ENCODE measurements at regions not wholly inside any gene's neighbourhood (a gene's known extent, or its start where the extent isn't known, plus 50 kb on each side); places are given as distances from the start of the nearest gene placed in this dataset.
"Not testable (repeated sequence)": the region's sequence is repeated elsewhere in the genome, so short reads cannot be mapped to it uniquely, and the experiment has no call there.

- not testable (repeated sequence) for H3K4me3 Mint-ChIP-seq, H3K27ac Mint-ChIP-seq
Measured at GRCh38 chr3:178363048-178363447, 173.2 kb upstream of the KCNMB2 start.

DNA sequence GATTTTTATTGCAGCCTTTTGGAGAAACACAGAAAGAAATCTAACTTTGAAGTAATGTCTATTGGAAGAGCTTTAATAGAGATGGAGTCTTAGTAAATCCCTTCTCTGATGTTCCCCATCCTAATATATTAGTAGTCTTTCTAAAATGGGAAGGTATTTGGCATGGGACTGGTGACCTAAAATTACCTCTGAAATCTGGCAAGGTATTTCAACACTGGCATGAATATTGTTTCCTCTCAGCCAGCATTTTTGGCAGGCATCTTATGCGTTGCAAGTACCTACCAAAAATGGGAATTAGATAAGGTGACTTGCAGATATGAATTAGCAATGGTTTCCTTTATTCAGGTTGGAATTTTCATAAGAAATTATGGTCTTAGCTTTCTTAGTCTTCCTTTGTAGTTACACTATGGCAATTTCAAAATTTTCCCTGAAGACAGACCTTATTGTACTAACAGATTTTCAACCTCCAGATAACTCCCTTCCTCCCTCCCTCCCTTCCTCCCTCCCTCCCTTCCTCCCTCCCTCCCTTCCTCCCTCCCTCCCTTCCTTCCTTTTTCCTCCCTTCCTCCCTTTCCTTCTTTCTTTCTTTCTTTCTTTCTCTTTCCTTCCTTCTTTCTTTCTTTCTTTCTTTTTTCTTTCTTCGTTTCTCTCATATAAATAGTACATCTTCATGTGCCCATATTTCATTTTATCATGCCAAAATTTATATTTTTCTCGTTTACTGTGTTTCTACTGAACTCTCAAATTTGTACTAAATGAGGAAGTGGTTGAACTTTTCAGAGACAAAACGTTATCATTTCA lies 168.2 kb upstream of the KCNMB2 start:
- Mint-ChIP-seq H3K4me3 (no peak overlapping the region), H3K9me3 (peaks cover 10% of the 10 kb centered on the region), H3K36me3 (no peaks in the 10 kb centered on the region), H3K4me1 (peaks cover 3% of the 10 kb centered on the region), H3K27ac (no peak overlapping the region), H3K27me3 (peaks cover 14% of the 10 kb centered on the region)

More at GRCh38 chr3:178363048-178363447, 173.2 kb upstream of the KCNMB2 start:
- peaks cover 20% of the 10 kb centered on the region for H3K27me3 Mint-ChIP-seq
- not testable (repeated sequence) for H3K4me1 Mint-ChIP-seq, H3K36me3 Mint-ChIP-seq
- H3K9me3 Mint-ChIP-seq: peaks cover 10% of the 10 kb centered on the region

DNA sequence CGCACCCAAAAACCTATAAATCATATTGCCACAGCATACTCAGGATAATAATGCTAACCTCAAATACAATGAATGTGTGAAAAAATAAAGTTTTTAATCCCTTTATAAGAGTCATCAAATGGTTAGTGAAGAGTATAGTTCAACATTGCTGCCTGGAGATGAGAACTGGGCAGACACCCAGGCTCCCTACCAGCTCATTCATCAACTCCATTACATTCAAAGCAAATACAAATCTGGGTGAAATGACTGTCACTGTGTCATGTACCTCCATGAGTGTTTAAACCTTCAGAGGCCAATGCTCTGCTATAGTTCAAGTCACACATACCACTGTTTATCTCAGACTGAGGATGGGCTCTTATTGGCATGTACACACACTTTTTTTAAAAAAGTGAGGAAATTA lies 167.2 kb upstream of the KCNMB2 start:
- Mint-ChIP-seq H3K9me3 (peaks cover 4% of the 10 kb centered on the region), H3K27ac (no peak overlapping the region), H3K4me1 (peaks cover 3% of the 10 kb centered on the region), H3K27me3 (peaks cover 11% of the 10 kb centered on the region), H3K36me3 (no peaks in the 10 kb centered on the region), H3K4me3 (no peak overlapping the region)

GRCh38 chr3:178369811-178370210 lies 166.4 kb upstream of the KCNMB2 start:
- Mint-ChIP-seq H3K27ac (no peak overlapping the region), H3K9me3 (no peaks in the 10 kb centered on the region), H3K4me3 (no peak overlapping the region), H3K27me3 (peaks cover 9% of the 10 kb centered on the region), H3K4me1 (peaks cover 3% of the 10 kb centered on the region), H3K36me3 (no peaks in the 10 kb centered on the region)

- no peaks in the 10 kb centered on the region for H3K9me3 Mint-ChIP-seq
- no peak overlapping the region for H3K27ac Mint-ChIP-seq
- H3K36me3 Mint-ChIP-seq: no peaks in the 10 kb centered on the region
- H3K27me3 Mint-ChIP-seq: peaks cover 11% of the 10 kb centered on the region
- H3K4me1 Mint-ChIP-seq: peaks cover 3% of the 10 kb centered on the region
- no peak overlapping the region for H3K4me3 Mint-ChIP-seq
Measured at GRCh38 chr3:178370387-178370786, 165.8 kb upstream of the KCNMB2 start.

GRCh38 chr3:178381555-178381954 lies 154.7 kb upstream of the KCNMB2 start:
- peaks cover 6% of the 10 kb centered on the region for H3K27me3 Mint-ChIP-seq
- H3K36me3 Mint-ChIP-seq: no peaks in the 10 kb centered on the region
- no peak overlapping the region for H3K27ac Mint-ChIP-seq
- no peaks in the 10 kb centered on the region for H3K9me3 Mint-ChIP-seq
- no peaks in the 10 kb centered on the region for H3K4me1 Mint-ChIP-seq
- H3K4me3 Mint-ChIP-seq: no peak overlapping the region

DNA sequence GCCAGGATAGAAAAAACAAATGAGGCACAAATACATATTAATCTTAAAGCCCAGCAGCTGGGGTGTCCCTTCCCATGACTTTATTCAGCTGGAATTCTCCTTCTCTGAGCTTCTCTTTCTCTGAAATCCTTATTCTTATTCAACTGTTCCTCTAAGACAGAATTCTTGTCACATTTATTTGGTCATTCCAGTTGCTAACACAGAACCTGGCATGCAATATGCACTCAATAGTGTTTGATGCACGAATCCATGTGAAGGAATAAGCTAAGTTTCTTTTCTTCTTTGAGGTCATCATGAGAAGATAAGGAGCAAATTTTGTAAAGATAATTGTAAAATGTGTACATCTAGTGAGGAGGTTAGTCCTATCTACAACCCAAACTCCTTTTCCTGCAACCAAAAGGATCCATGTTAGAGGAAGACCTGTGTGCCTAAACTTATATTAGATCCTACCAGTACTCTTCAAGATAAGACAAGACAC lies 154.2 kb upstream of the KCNMB2 start:
- no peaks in the 10 kb centered on the region for H3K36me3 Mint-ChIP-seq

GRCh38 chr3:178382449-178383061 lies 153.7 kb upstream of the KCNMB2 start:
- Mint-ChIP-seq H3K27me3 (peaks cover 6% of the 10 kb centered on the region), H3K27ac (no peak overlapping the region), H3K4me1 (no peaks in the 10 kb centered on the region), H3K9me3 (no peaks in the 10 kb centered on the region), H3K36me3 (no peaks in the 10 kb centered on the region), H3K4me3 (no peak overlapping the region)

More for the DNA sequence above, 154.2 kb upstream of the KCNMB2 start:
- no peaks in the 10 kb centered on the region for H3K9me3 Mint-ChIP-seq
- no peak overlapping the region for H3K4me3 Mint-ChIP-seq
- H3K4me1 Mint-ChIP-seq: no peaks in the 10 kb centered on the region
- H3K27ac Mint-ChIP-seq: no peak overlapping the region
- H3K27me3 Mint-ChIP-seq: peaks cover 6% of the 10 kb centered on the region

DNA sequence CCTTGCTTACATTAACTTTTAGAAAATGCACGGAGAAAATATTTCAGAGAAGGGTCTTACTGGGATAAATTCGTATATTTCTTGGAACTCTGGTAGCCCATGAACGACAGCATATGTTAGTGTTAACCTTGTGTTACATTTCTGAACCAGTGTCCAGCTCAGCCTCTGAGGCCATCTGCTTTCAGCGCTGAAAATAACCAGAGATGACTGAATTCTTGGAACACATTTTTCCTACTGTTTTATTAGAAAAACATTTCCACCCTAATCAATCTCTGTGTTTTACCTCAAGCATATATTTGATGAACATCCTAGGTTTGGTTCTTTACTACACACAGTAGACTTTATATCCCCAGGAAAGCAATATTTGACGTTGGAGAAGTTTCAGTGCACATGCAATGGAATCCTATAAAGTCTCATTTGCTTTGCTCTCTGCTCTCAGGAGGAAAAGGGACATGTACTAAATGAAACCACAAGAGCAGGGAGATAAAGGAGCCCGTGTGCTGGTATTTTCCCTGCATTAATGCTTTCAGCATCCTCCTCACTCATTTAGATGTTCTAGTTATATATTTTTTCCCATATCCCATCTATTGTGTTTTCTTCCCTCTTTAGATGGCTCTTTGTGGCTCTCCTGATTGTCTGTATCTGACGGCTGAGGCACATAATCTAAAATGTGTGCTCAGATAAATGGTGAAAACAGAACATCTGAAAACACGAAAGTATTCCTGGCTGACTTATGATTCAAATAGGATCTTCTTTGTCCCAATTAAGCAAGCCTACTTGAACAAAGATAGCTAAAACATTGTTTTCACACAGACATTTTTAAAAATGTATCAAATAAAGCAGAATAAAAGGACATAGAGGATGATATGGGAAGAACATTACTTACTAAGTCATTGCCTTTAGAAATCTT lies 151.7 kb upstream of the KCNMB2 start:
- Mint-ChIP-seq H3K27ac (no peak overlapping the region), H3K4me3 (no peak overlapping the region), H3K9me3 (no peaks in the 10 kb centered on the region), H3K4me1 (no peaks in the 10 kb centered on the region), H3K27me3 (peaks cover 6% of the 10 kb centered on the region), H3K36me3 (no peaks in the 10 kb centered on the region)

DNA sequence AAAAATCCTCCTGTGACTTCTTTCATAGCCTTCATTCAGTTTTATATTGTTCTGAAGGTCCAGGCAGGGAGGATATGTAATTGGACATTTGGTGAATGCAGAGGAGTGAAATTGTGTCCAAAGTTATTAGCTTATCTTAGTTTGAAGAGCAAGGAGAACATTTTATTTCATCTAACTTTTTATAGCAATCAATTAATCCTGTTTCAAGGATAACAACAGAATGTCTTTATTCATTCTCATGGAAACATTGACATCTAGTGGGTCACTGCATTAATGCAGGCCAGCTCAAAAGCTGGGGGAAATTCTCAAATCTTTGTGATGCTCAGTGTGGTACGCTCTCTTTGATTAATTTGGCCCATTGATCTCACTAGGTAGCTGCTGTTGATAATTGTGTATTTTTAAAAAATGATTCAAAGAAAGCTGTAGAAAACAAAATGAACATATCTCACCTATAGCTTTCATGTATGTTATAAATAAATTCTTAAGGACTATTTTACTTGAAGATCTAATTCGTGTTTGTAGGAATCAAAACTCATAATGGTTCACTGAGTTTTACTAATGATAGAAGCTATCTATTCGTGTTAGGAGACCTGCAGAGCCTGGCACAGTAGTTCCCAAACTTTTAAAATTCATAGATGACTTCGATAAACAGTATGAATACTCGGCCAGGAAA lies 150.8 kb upstream of the KCNMB2 start:
- Mint-ChIP-seq H3K27ac (no peak overlapping the region), H3K36me3 (no peaks in the 10 kb centered on the region), H3K4me1 (no peaks in the 10 kb centered on the region), H3K27me3 (peaks cover 6% of the 10 kb centered on the region), H3K9me3 (no peaks in the 10 kb centered on the region), H3K4me3 (no peak overlapping the region)

DNA sequence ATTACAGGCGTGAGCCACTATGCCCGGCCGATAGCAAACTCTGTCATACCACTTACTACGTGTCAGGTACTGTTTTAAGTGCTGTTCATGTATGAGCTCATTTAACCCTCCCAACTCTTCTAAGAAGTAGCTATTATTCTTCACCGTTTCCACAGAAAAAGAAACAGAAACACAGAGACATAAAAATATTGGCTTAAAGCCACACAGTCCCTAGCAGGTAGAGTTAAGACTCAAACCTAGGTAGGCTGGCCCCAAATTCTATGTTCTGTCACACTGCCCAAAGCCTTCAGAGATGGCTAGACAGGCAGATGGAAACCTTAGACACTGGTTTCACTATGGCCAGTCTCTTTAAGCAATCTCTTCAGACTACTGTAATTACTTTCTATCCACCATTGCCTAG lies 149.8 kb upstream of the KCNMB2 start:
- Mint-ChIP-seq H3K27me3 (peaks cover 3% of the 10 kb centered on the region), H3K27ac (no peak overlapping the region), H3K4me1 (no peaks in the 10 kb centered on the region), H3K36me3 (no peaks in the 10 kb centered on the region), H3K9me3 (no peaks in the 10 kb centered on the region), H3K4me3 (no peak overlapping the region)

- Mint-ChIP-seq H3K9me3 (no peaks in the 10 kb centered on the region), H3K4me3 (no peak overlapping the region), H3K36me3 (no peaks in the 10 kb centered on the region), H3K27me3 (peaks cover 3% of the 10 kb centered on the region), H3K27ac (no peak overlapping the region), H3K4me1 (no peaks in the 10 kb centered on the region)
Measured at GRCh38 chr3:178386880-178387279, 149.4 kb upstream of the KCNMB2 start.

GRCh38 chr3:178388473-178388872 lies 147.8 kb upstream of the KCNMB2 start:
- Mint-ChIP-seq H3K27me3 (peaks cover 3% of the 10 kb centered on the region), H3K27ac (no peak overlapping the region), H3K4me3 (no peak overlapping the region), H3K36me3 (no peaks in the 10 kb centered on the region), H3K4me1 (no peaks in the 10 kb centered on the region), H3K9me3 (no peaks in the 10 kb centered on the region)

GRCh38 chr3:178389258-178389657 lies 147.0 kb upstream of the KCNMB2 start:
- Mint-ChIP-seq H3K36me3 (no peaks in the 10 kb centered on the region), H3K27me3 (peaks cover 3% of the 10 kb centered on the region), H3K27ac (no peak overlapping the region), H3K9me3 (no peaks in the 10 kb centered on the region), H3K4me1 (no peaks in the 10 kb centered on the region), H3K4me3 (no peak overlapping the region)

GRCh38 chr3:178392511-178392926 lies 143.7 kb upstream of the KCNMB2 start:
- H3K27me3 Mint-ChIP-seq: no peaks in the 10 kb centered on the region
- H3K9me3 Mint-ChIP-seq: no peaks in the 10 kb centered on the region
- no peak overlapping the region for H3K27ac Mint-ChIP-seq
- H3K4me1 Mint-ChIP-seq: no peaks in the 10 kb centered on the region
- H3K36me3 Mint-ChIP-seq: no peaks in the 10 kb centered on the region
- H3K4me3 Mint-ChIP-seq: no peak overlapping the region

All from activated naive CD4-positive, alpha-beta T cell treated with anti-CD3 and anti-CD28 coated beads, Interleukin-2, amount 50 U/mL, for 24 hours (primary cell).